ENCODE measurements at regions not wholly inside any gene's neighbourhood (a gene's known extent, or its start where the extent isn't known, plus 50 kb on each side); places are given as distances from the start of the nearest gene placed in this dataset.

DNA sequence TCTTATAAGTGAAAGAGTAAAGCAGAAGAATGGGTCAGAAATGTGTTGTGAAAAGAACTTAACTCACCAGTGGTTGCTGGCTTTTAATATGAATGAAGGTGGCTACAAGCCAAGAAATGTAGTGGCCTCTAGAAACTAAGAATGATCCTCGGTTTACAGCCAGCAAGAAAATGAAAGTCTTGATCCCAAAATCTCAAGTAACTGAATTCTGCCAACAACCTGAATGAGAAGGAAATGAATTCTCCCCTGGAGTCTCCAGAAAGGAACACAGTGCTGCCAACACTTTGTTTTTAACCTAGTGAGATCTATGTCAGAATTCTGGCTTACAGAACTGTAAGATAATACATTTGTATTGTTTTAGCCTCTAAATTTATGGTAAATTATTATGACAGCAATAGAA lies 193.0 kb downstream of the FZD1 start:
- TF ChIP-seq EZH2phosphoT487 (IDR thresholded peaks at IDR 0.05; ENCODE audit: borderline replicate concordance) (no peak), SP1 (IDR thresholded peaks at IDR 0.05; ENCODE audit: low read depth) (no peak), EGR1 (IDR thresholded peaks at IDR 0.05; ENCODE audit: low read depth) (no peak)
- no peak overlapping the region for H3K4me3 ChIP-seq (replicated peaks in 1 of 2; ENCODE audit: low read depth in 1 of 2, low read length in 2 of 2)
- no peaks in the 10 kb centered on the region; a peak in 1 of 4 replicates for H3K36me3 ChIP-seq (ENCODE audit: control insufficient read depth in 1 of 2, insufficient read depth in 2 of 2, low read length in 2 of 2)
- H3K79me2 ChIP-seq (ENCODE audit: insufficient read depth, low read length), result no peaks in the 10 kb centered on the region
- intact Hi-C loops (cut with micrococcal nuclease), result no loop called here
- ChIA-PET POLR2A (no interaction called here), CTCF (no interaction called here), RAD21 (ENCODE audit: low non-redundant PET in 1 of 2, low total read pairs in 2 of 2, uncharacterized antibody in 2 of 2, unreplicated experiment in 2 of 2) (no interaction called here)
- no peak overlapping the region for H3K9ac ChIP-seq (ENCODE audit: low read length)
- no TSS peak for BruUV-seq (replicated peaks)
- DNase-seq (ENCODE audit: low read depth, low spot score) (no peak), ATAC-seq (no peak)
- no peak overlapping the region for H2AFZ ChIP-seq (ENCODE audit: low read depth, low read length, poor library complexity, severe bottlenecking)
- H4K20me1 ChIP-seq (ENCODE audit: insufficient read depth), result no peaks in the 10 kb centered on the region
- peaks cover 0 to 4% of the 10 kb centered on the region in 2 experiments; a peak in 1 of 4 replicates for H3K9me3 ChIP-seq (ENCODE audit: control insufficient read depth in 1 of 2, insufficient read depth in 1 of 2, low read depth in 1 of 2, low read length in 2 of 2)
- no peak overlapping the region for H3K4me2 ChIP-seq (ENCODE audit: low read length)
- no peak overlapping the region for H3K27ac ChIP-seq (ENCODE audit: low read depth, low read length)
- no peaks in the 10 kb centered on the region for H3K27me3 ChIP-seq (ENCODE audit: insufficient read depth, low read length)
- no peaks in the 10 kb centered on the region for H3K9me2 ChIP-seq (ENCODE audit: insufficient read depth)
- no peaks in the 10 kb centered on the region for H3K4me1 ChIP-seq (ENCODE audit: control insufficient read depth in 1 of 2, insufficient read depth in 2 of 2, low read length in 2 of 2)

DNA sequence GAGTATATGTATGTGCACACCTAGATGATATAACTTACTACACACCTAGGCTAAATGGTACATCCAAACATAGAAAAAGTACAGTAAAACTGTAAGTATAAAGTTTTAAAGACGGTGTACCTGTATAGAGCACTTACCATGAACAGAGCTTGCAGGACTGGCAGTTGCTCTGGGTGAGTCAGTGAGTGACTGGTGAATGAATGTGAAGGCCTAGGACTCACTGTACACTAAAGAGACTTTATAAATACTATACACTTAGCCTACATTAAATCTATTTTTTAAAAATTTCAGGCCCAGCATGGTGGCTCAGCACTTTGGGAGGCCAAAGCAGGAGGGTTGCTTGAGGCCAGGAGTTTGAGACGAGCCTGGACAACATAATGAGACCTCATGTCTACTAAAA lies 195.3 kb downstream of the FZD1 start:
- H4K20me1 ChIP-seq (ENCODE audit: insufficient read depth), result no peaks in the 10 kb centered on the region
- H3K27ac ChIP-seq (ENCODE audit: low read depth, low read length), result no peak overlapping the region
- intact Hi-C loops (cut with micrococcal nuclease), result no loop called here
- BruUV-seq (replicated peaks), result no TSS peak
- no peak overlapping the region for H3K9ac ChIP-seq (ENCODE audit: low read length)
- RAD21 ChIA-PET (ENCODE audit: low non-redundant PET in 1 of 2, low total read pairs in 2 of 2, uncharacterized antibody in 2 of 2, unreplicated experiment in 2 of 2), result no interaction called here
- no peaks in the 10 kb centered on the region for H3K4me1 ChIP-seq (ENCODE audit: control insufficient read depth in 1 of 2, insufficient read depth in 2 of 2, low read length in 2 of 2)
- H3K36me3 ChIP-seq (ENCODE audit: control insufficient read depth in 1 of 2, insufficient read depth in 2 of 2, low read length in 2 of 2), result no peaks in the 10 kb centered on the region; a peak in 1 of 4 replicates
- no peak overlapping the region for H3K4me3 ChIP-seq (replicated peaks in 1 of 2; ENCODE audit: low read depth in 1 of 2, low read length in 2 of 2)
- peaks cover 0 to 4% of the 10 kb centered on the region in 2 experiments; a peak in 1 of 4 replicates for H3K9me3 ChIP-seq (ENCODE audit: control insufficient read depth in 1 of 2, insufficient read depth in 1 of 2, low read depth in 1 of 2, low read length in 2 of 2)
- H3K4me2 ChIP-seq (ENCODE audit: low read length), result no peak overlapping the region
- H3K9me2 ChIP-seq (ENCODE audit: insufficient read depth), result no peaks in the 10 kb centered on the region
- ATAC-seq (no peak), DNase-seq (ENCODE audit: low read depth, low spot score) (no peak)
- no peaks in the 10 kb centered on the region for H3K79me2 ChIP-seq (ENCODE audit: insufficient read depth, low read length)
- no peak overlapping the region for H2AFZ ChIP-seq (ENCODE audit: low read depth, low read length, poor library complexity, severe bottlenecking)
- POLR2A ChIA-PET, result no interaction called here
- H3K27me3 ChIP-seq (ENCODE audit: insufficient read depth, low read length), result no peaks in the 10 kb centered on the region
- CTCF ChIA-PET, result no interaction called here
- TF ChIP-seq SP1 (IDR thresholded peaks at IDR 0.05; ENCODE audit: low read depth) (no peak), RAD21 (IDR thresholded peaks at IDR 0.05; ENCODE audit: low read depth) (no peak), CBX3 (IDR thresholded peaks at IDR 0.05; ENCODE audit: low read depth) (no peak), EZH2phosphoT487 (IDR thresholded peaks at IDR 0.05; ENCODE audit: borderline replicate concordance) (no peak), POLR2AphosphoS5 (IDR thresholded peaks at IDR 0.05; ENCODE audit: low read depth, low read length) (no peak), POLR2A (IDR thresholded peaks at IDR 0.05; ENCODE audit: borderline replicate concordance, extremely low read depth, insufficient read depth, insufficient read length) (no peak), EGR1 (IDR thresholded peaks at IDR 0.05; ENCODE audit: low read depth) (no peak), CEBPB (IDR thresholded peaks at IDR 0.05; ENCODE audit: low read depth) (no peak), JUND (IDR thresholded peaks at IDR 0.05) (no peak), EZH2 (IDR thresholded peaks at IDR 0.05) (no peak)
- TF ChIP-seq, protein P1, sequence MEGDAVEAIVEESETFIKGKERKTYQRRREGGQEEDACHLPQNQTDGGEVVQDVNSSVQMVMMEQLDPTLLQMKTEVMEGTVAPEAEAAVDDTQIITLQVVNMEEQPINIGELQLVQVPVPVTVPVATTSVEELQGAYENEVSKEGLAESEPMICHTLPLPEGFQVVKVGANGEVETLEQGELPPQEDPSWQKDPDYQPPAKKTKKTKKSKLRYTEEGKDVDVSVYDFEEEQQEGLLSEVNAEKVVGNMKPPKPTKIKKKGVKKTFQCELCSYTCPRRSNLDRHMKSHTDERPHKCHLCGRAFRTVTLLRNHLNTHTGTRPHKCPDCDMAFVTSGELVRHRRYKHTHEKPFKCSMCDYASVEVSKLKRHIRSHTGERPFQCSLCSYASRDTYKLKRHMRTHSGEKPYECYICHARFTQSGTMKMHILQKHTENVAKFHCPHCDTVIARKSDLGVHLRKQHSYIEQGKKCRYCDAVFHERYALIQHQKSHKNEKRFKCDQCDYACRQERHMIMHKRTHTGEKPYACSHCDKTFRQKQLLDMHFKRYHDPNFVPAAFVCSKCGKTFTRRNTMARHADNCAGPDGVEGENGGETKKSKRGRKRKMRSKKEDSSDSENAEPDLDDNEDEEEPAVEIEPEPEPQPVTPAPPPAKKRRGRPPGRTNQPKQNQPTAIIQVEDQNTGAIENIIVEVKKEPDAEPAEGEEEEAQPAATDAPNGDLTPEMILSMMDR (IDR thresholded peaks at IDR 0.05 in 2 of 3, conservative IDR thresholded peaks at IDR 0.05 in 1 of 3; ENCODE audit: borderline replicate concordance in 1 of 3, insufficient read depth in 1 of 3, low read depth in 2 of 3, low read length in 2 of 3), result no peak
- TF ChIP-seq, protein P2, sequence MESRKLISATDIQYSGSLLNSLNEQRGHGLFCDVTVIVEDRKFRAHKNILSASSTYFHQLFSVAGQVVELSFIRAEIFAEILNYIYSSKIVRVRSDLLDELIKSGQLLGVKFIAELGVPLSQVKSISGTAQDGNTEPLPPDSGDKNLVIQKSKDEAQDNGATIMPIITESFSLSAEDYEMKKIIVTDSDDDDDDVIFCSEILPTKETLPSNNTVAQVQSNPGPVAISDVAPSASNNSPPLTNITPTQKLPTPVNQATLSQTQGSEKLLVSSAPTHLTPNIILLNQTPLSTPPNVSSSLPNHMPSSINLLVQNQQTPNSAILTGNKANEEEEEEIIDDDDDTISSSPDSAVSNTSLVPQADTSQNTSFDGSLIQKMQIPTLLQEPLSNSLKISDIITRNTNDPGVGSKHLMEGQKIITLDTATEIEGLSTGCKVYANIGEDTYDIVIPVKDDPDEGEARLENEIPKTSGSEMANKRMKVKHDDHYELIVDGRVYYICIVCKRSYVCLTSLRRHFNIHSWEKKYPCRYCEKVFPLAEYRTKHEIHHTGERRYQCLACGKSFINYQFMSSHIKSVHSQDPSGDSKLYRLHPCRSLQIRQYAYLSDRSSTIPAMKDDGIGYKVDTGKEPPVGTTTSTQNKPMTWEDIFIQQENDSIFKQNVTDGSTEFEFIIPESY (IDR thresholded peaks at IDR 0.05; ENCODE audit: extremely low read depth, insufficient replicate concordance, low read length), result no peak
- TF ChIP-seq, protein P3, sequence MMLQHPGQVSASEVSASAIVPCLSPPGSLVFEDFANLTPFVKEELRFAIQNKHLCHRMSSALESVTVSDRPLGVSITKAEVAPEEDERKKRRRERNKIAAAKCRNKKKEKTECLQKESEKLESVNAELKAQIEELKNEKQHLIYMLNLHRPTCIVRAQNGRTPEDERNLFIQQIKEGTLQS (IDR thresholded peaks at IDR 0.05), result no peak
- TF ChIP-seq, protein P4, sequence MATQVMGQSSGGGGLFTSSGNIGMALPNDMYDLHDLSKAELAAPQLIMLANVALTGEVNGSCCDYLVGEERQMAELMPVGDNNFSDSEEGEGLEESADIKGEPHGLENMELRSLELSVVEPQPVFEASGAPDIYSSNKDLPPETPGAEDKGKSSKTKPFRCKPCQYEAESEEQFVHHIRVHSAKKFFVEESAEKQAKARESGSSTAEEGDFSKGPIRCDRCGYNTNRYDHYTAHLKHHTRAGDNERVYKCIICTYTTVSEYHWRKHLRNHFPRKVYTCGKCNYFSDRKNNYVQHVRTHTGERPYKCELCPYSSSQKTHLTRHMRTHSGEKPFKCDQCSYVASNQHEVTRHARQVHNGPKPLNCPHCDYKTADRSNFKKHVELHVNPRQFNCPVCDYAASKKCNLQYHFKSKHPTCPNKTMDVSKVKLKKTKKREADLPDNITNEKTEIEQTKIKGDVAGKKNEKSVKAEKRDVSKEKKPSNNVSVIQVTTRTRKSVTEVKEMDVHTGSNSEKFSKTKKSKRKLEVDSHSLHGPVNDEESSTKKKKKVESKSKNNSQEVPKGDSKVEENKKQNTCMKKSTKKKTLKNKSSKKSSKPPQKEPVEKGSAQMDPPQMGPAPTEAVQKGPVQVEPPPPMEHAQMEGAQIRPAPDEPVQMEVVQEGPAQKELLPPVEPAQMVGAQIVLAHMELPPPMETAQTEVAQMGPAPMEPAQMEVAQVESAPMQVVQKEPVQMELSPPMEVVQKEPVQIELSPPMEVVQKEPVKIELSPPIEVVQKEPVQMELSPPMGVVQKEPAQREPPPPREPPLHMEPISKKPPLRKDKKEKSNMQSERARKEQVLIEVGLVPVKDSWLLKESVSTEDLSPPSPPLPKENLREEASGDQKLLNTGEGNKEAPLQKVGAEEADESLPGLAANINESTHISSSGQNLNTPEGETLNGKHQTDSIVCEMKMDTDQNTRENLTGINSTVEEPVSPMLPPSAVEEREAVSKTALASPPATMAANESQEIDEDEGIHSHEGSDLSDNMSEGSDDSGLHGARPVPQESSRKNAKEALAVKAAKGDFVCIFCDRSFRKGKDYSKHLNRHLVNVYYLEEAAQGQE (IDR thresholded peaks at IDR 0.05; ENCODE audit: low read depth), result no peak
